Coronary artery (tissue), 2 donors: ENCODE measurements at regions not wholly inside any gene's neighbourhood (a gene's known extent, or its start where the extent isn't known, plus 50 kb on each side); places are given as distances from the start of the nearest gene placed in this dataset.
A peak's percentile ranks its signal among the peaks of the same experiment; 100 is the strongest.

Experiments
- DNase-seq: peaks from one replicate; pipeline ENCODE4 v3.0.0-alpha.2; 2017; ENCODE audit warnings: low spot score
- H3K27ac ChIP-seq, 2 donors: fragments of 200-600 bp; sonication (generic); one replicate each; pipeline ENCODE4 v1.5.1; 2016 to 2019
- H3K4me3 ChIP-seq: fragments of 200-600 bp; sonication (generic); 2 replicates; pipeline ENCODE4 v1.5.1; 2016; ENCODE audit warnings: mild to moderate bottlenecking, moderate library complexity
- TF ChIP-seq, protein P1 (sequence below): fragments of 200-600 bp; sonication (generic); IDR thresholded peaks from one replicate; pipeline ENCODE4 v1.5.1; 2019; ENCODE audit warnings: antibody characterized with exemption

DNA sequence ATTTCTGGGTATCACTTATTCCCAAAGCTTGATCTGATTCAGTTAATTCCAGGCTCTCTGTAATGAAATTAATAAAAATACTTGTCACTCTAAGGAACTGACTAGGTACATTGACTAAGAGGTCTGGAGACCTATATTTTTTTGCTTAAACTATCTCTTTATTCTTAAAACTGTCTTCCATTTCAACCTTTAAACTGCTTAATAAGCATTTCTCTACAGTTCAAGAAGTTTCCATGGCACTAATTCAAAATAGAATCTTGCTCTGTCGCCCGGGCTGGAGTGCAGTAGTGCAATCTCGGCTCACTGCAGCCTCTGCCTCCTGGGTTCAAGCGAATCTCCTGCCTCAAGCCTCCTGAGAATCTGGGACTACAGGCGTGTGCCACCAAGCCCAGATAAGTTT is 117.4 kb downstream of the MTPAP start:
- H3K27ac ChIP-seq = no peak overlapping the region
- no peak for DNase-seq
- H3K4me3 ChIP-seq = no peak overlapping the region
- TF ChIP-seq, protein P1, sequence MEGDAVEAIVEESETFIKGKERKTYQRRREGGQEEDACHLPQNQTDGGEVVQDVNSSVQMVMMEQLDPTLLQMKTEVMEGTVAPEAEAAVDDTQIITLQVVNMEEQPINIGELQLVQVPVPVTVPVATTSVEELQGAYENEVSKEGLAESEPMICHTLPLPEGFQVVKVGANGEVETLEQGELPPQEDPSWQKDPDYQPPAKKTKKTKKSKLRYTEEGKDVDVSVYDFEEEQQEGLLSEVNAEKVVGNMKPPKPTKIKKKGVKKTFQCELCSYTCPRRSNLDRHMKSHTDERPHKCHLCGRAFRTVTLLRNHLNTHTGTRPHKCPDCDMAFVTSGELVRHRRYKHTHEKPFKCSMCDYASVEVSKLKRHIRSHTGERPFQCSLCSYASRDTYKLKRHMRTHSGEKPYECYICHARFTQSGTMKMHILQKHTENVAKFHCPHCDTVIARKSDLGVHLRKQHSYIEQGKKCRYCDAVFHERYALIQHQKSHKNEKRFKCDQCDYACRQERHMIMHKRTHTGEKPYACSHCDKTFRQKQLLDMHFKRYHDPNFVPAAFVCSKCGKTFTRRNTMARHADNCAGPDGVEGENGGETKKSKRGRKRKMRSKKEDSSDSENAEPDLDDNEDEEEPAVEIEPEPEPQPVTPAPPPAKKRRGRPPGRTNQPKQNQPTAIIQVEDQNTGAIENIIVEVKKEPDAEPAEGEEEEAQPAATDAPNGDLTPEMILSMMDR = no peak

DNA sequence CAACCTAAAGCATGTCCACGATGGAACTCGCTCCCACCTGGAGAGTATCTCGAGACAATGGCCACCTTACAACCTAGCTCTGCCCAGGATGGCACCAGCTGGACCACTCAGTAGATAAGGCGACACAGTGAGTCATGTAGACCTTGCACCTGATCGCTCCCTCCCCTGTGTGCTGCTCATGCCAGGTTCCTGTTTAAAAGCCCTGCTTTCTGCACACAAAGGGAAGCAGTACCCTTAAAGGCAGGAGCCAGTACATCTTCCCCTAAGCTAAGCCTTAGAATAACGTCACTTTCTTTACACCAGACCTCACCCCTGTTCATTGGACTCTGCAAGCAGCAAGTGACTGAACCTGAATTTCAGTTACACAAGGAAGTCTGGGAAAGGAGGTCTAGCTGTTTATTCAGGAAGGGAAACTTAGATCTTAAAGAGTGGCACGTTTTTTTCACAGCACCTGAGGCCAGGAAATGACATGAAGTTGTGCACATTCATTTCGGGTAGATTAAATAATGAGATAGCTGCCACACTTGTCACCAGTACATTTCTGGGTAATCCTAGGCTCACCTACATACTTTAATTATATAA is 117.9 kb downstream of the MTPAP start:
- TF ChIP-seq, protein P1 = no peak
- no peak overlapping the region for H3K27ac ChIP-seq
- H3K4me3 ChIP-seq = no peak overlapping the region
- DNase-seq = no peak

DNA sequence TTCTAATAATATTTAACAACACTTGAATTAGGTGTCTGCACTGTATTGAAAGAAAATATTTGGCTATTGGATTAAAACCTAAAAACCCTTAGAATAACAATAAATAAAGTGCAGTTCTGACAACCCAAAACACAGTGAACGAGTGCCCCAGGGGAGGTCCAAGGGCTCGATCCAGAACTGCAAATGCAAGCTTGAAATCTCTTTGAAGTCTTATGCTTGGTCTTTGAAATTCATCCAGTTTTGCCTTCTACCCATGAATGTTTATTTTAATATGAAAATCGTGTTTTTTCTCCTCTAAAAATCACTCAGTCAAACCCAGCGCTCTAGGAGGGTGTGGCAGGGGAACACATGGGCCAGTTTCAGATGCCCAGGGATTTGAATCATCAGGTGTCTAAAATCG is 119.5 kb downstream of the MTPAP start:
- DNase-seq = no peak
- no peak overlapping the region for H3K4me3 ChIP-seq
- TF ChIP-seq, protein P1 = no peak
- no peak overlapping the region for H3K27ac ChIP-seq

DNA sequence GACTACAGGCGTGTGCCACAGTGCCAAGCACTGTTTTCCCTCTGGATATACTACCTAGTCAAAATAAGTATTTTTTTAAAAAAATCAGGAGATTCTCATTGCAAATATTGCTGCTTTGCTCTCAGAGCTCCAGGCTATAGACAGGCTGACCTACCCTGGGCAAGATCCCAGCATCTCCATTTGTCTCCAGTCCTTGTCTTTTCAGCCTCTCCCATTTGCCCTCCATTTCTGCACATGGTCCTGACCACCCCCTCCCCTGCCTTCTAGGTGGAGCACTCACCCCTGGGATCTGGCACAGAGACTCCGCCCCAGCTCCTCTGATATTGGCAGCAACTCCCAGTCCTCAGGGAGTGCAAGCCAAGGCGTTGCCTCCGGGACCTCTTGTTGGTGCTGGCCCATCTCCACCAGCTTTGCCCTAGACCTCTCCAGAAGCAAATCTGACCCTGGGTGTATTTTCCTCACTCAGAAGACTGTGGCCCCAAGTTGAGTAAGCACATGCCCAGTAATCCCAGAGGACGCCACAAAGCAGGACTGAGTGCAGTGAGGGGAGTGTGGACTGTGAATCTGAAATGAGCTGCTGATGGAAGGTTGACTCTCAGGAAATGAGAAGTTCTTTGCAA is 120.6 kb downstream of the MTPAP start:
- no peak overlapping the region for H3K4me3 ChIP-seq
- peak overlapping the region in 1 of 2 donors; percentile 4 for H3K27ac ChIP-seq
- DNase-seq = peak; percentile 76
- TF ChIP-seq, protein P1 = no peak

DNA sequence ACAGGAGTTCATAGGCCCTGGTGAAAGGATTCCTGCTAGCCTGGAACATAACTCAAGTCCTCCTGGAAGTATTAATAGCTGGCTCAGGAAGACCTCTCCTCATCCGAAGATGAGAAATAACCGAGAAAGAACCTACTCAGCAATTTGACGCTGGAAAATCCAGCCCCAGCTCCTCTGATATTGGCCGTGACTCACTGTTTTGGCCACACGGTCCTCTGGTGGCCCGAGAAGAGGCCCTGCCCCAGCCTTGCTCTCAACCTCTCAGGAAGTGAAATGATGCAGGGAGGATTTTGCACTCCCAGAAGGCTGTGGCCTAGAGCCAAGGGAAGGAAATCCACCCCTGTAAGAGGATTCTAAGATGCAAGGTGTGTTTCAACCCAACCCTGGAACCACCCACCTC is 121.6 kb downstream of the MTPAP start:
- Histone ChIP-seq H3K27ac (peak overlapping the region in 1 of 2 donors; percentile 37), H3K4me3 (no peak overlapping the region)
- TF ChIP-seq, protein P1 = no peak
- no peak for DNase-seq

DNA sequence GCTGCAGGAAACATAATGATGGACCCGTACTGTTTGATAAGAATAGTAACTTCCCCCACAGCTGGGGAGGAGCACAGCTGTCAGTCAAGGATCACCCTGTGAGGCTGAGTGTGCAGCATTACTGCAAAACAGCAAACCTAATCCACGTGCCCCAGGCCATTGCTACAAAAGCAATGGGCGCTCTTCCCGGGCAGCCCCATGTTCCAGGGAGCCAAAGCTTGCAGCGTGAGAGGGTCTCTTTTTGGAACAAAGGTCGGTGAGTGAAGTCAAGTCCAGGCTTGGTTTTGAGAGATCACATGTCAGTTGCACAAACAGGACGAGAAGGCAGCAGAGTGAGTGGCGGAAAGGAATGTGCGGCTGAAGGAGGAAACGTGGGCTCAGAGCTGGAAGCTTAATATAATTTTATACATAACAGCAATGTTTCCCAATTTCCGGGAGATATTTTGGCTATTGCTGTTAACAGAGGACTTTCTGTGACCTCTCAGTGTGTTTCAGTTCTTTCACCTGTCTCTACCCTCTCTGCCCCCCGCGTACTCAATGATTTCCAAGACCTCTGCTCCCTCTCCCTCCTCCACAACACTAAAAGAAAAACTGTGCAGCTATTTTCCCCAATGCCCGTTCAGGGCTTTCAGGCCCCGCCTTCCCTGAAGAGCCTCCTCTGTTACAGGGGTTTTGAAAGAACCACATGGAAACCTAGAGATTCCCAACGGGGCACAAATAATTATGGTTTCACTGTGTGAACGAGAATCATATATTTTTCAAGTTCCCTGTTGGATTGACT is 128.9 kb downstream of the MTPAP start:
- TF ChIP-seq, protein P1 = no peak
- no peak for DNase-seq
- peak overlapping the region; percentile 55 for H3K4me3 ChIP-seq
- peak overlapping the region in 1 of 2 donors; percentile 19 for H3K27ac ChIP-seq
